ENCODE measurements at regions not wholly inside any gene's neighbourhood (a gene's known extent, or its start where the extent isn't known, plus 50 kb on each side); places are given as distances from the start of the nearest gene placed in this dataset.

GRCh38 chr5:35416217-35416988 is 186.1 kb upstream of the PRLR start:
- Histone ChIP-seq H3K9me3 (ENCODE audit: control insufficient read depth, insufficient read depth, low read depth, low read length) (no peaks in the 10 kb centered on the region), H3K27me3 (ENCODE audit: control insufficient read depth, insufficient read depth, low read length) (no peaks in the 10 kb centered on the region), H3K79me2 (ENCODE audit: control insufficient read depth, insufficient read depth, low read length) (no peaks in the 10 kb centered on the region), H4K20me1 (ENCODE audit: control insufficient read depth, extremely low read depth, insufficient read depth, low read length) (no peaks in the 10 kb centered on the region), H3K4me3 (replicated peaks in 1 of 4; ENCODE audit: control extremely low read depth in 1 of 4, insufficient read depth in 1 of 4, low read depth in 3 of 4, low read length in 4 of 4) (no peak overlapping the region), H3K4me1 (ENCODE audit: control insufficient read depth, extremely low read depth, insufficient read depth, low read length) (no peaks in the 10 kb centered on the region), H3K36me3 (ENCODE audit: control insufficient read depth, insufficient read depth, low read length) (no peaks in the 10 kb centered on the region), H2AFZ (ENCODE audit: low read length) (no peak overlapping the region), H3K9ac (ENCODE audit: insufficient read depth, low read length) (no peak overlapping the region), H3K27ac (ENCODE audit: insufficient read depth, low read length) (no peak overlapping the region), H3K4me2 (ENCODE audit: extremely low read depth, insufficient read depth, low read length) (no peak overlapping the region)
- no peak for DNase-seq (ENCODE audit: low read depth in 2 of 2)
- TF ChIP-seq CTCF (conservative IDR thresholded peaks at IDR 0.05 in 1 of 2, IDR thresholded peaks at IDR 0.05 in 1 of 2; ENCODE audit: low read depth in 1 of 2, low read length in 2 of 2) (no peak), EZH2 (IDR thresholded peaks at IDR 0.05; ENCODE audit: low read length, missing control alignments) (no peak)

GRCh38 chr5:35415309-35415708 is 185.0 kb upstream of the PRLR start:
- Histone ChIP-seq H4K20me1 (ENCODE audit: control insufficient read depth, extremely low read depth, insufficient read depth, low read length) (no peaks in the 10 kb centered on the region), H3K79me2 (ENCODE audit: control insufficient read depth, insufficient read depth, low read length) (no peaks in the 10 kb centered on the region), H3K4me2 (ENCODE audit: extremely low read depth, insufficient read depth, low read length) (no peak overlapping the region), H2AFZ (ENCODE audit: low read length) (no peak overlapping the region), H3K27me3 (ENCODE audit: control insufficient read depth, insufficient read depth, low read length) (no peaks in the 10 kb centered on the region), H3K9me3 (ENCODE audit: control insufficient read depth, insufficient read depth, low read depth, low read length) (no peaks in the 10 kb centered on the region), H3K9ac (ENCODE audit: insufficient read depth, low read length) (no peak overlapping the region), H3K27ac (ENCODE audit: insufficient read depth, low read length) (no peak overlapping the region), H3K4me3 (replicated peaks in 1 of 4; ENCODE audit: control extremely low read depth in 1 of 4, insufficient read depth in 1 of 4, low read depth in 3 of 4, low read length in 4 of 4) (no peak overlapping the region), H3K4me1 (ENCODE audit: control insufficient read depth, extremely low read depth, insufficient read depth, low read length) (no peaks in the 10 kb centered on the region), H3K36me3 (ENCODE audit: control insufficient read depth, insufficient read depth, low read length) (no peaks in the 10 kb centered on the region)
- no peak for DNase-seq (ENCODE audit: low read depth in 2 of 2)
- TF ChIP-seq CTCF (conservative IDR thresholded peaks at IDR 0.05 in 1 of 2, IDR thresholded peaks at IDR 0.05 in 1 of 2; ENCODE audit: low read depth in 1 of 2, low read length in 2 of 2) (no peak), EZH2 (IDR thresholded peaks at IDR 0.05; ENCODE audit: low read length, missing control alignments) (no peak)

- H3K27me3 ChIP-seq (ENCODE audit: control insufficient read depth, insufficient read depth, low read length) = no peaks in the 10 kb centered on the region
- no peaks in the 10 kb centered on the region for H3K36me3 ChIP-seq (ENCODE audit: control insufficient read depth, insufficient read depth, low read length)
- no peak overlapping the region for H3K27ac ChIP-seq (ENCODE audit: insufficient read depth, low read length)
- H3K4me2 ChIP-seq (ENCODE audit: extremely low read depth, insufficient read depth, low read length) = no peak overlapping the region
- H2AFZ ChIP-seq (ENCODE audit: low read length) = no peak overlapping the region
- no peaks in the 10 kb centered on the region for H3K79me2 ChIP-seq (ENCODE audit: control insufficient read depth, insufficient read depth, low read length)
- H3K9ac ChIP-seq (ENCODE audit: insufficient read depth, low read length) = no peak overlapping the region
- TF ChIP-seq CTCF (conservative IDR thresholded peaks at IDR 0.05 in 1 of 2, IDR thresholded peaks at IDR 0.05 in 1 of 2; ENCODE audit: low read depth in 1 of 2, low read length in 2 of 2) (no peak), EZH2 (IDR thresholded peaks at IDR 0.05; ENCODE audit: low read length, missing control alignments) (no peak)
- H4K20me1 ChIP-seq (ENCODE audit: control insufficient read depth, extremely low read depth, insufficient read depth, low read length) = no peaks in the 10 kb centered on the region
- H3K4me3 ChIP-seq (replicated peaks in 1 of 4; ENCODE audit: control extremely low read depth in 1 of 4, insufficient read depth in 1 of 4, low read depth in 3 of 4, low read length in 4 of 4) = no peak overlapping the region
- H3K9me3 ChIP-seq (ENCODE audit: control insufficient read depth, insufficient read depth, low read depth, low read length) = no peaks in the 10 kb centered on the region
- H3K4me1 ChIP-seq (ENCODE audit: control insufficient read depth, extremely low read depth, insufficient read depth, low read length) = no peaks in the 10 kb centered on the region
- DNase-seq (ENCODE audit: low read depth in 2 of 2) = no peak
Measured at GRCh38 chr5:35409361-35409760, 179.1 kb upstream of the PRLR start.

Data from fibroblast of lung (primary cell).